ENCODE measurements at regions not wholly inside any gene's neighbourhood (a gene's known extent, or its start where the extent isn't known, plus 50 kb on each side); places are given as distances from the start of the nearest gene placed in this dataset.
A peak's percentile ranks its signal among the peaks of the same experiment; 100 is the strongest.

DNA sequence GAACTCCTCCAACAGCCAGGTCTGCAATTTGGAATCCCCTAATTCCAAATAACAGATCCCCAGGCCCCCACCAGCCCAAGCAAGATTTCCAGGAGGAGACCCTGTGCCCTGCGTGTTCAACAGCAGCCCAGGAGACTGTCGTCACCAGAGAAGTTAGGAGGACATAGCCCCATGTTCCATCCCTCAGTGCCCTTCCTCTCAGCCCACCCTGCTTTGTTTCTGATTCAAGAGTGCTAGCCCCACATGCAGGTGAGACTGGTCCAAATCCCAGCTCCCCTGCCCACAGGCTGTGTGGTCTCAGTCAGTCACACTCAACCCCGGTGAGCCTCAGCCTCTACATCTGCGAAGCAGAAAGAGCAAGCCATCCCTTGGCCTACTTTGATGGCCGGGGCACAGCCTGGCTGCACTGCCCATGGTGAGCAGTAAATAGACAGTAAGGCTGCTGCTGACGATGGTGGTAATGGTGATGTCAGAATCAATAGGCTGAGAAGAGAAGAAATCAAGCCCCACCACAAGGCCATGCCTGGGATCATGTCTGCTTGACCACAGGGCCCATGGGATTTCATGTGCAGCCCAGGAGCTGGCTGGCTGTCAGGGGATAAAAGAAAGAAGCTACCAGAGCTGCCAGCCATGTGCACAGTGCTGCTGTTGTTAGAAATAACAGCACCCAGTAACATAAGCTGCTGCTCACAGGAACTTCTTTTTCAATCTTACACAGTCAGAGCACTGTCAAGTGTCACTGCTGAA, 51.5 kb upstream of the NXT1 start:
- no peaks in the 10 kb centered on the region for H3K9me3 ChIP-seq (ENCODE audit: control insufficient read depth, insufficient read depth, low read length)
- WGBS, 2 experiments (ENCODE audit: extremely low coverage in 2 of 2, insufficient read length in 1 of 2), result 59% methylated on average over 4 of the region's 6 CpGs; no CpG with 5 or more reads in 1 of the 2 experiments
- no peaks in the 10 kb centered on the region for H4K20me1 ChIP-seq (ENCODE audit: insufficient read depth, low read length)
- no peak overlapping the region for H3K9ac ChIP-seq (ENCODE audit: low read depth, low read length)
- H3K4me1 ChIP-seq (ENCODE audit: control insufficient read depth, insufficient read depth, low read length), result no peaks in the 10 kb centered on the region
- no peak overlapping the region for H4K5ac ChIP-seq (ENCODE audit: low read depth, low read length)
- TF ChIP-seq BHLHE40 (IDR thresholded peaks at IDR 0.05; ENCODE audit: low read depth, low read length), result no peak
- no peak for TF ChIP-seq CHD1 (IDR thresholded peaks at IDR 0.05; ENCODE audit: low read depth, low read length)
- TF ChIP-seq CEBPB (IDR thresholded peaks at IDR 0.05; ENCODE audit: low read depth, low read length), result no peak
- no peak for TF ChIP-seq MAFK (IDR thresholded peaks at IDR 0.05; ENCODE audit: low read depth, low read length)
- no peak for TF ChIP-seq POLR2A (IDR thresholded peaks at IDR 0.05; ENCODE audit: low read depth, low read length)
- no peak for TF ChIP-seq NFE2L2 (IDR thresholded peaks at IDR 0.05; ENCODE audit: low read depth, low read length)
- no peak for TF ChIP-seq RAD21 (IDR thresholded peaks at IDR 0.05; ENCODE audit: low read length)
- TF ChIP-seq, protein P1, sequence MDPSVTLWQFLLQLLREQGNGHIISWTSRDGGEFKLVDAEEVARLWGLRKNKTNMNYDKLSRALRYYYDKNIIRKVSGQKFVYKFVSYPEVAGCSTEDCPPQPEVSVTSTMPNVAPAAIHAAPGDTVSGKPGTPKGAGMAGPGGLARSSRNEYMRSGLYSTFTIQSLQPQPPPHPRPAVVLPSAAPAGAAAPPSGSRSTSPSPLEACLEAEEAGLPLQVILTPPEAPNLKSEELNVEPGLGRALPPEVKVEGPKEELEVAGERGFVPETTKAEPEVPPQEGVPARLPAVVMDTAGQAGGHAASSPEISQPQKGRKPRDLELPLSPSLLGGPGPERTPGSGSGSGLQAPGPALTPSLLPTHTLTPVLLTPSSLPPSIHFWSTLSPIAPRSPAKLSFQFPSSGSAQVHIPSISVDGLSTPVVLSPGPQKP (IDR thresholded peaks at IDR 0.05; ENCODE audit: borderline replicate concordance, low read depth, low read length), result no peak
- no peak for TF ChIP-seq MXI1 (IDR thresholded peaks at IDR 0.05; ENCODE audit: borderline replicate concordance, low read depth, low read length)
- no peak for TF ChIP-seq SMC3 (IDR thresholded peaks at IDR 0.05; ENCODE audit: low read depth, low read length)
- TF ChIP-seq, protein P2, sequence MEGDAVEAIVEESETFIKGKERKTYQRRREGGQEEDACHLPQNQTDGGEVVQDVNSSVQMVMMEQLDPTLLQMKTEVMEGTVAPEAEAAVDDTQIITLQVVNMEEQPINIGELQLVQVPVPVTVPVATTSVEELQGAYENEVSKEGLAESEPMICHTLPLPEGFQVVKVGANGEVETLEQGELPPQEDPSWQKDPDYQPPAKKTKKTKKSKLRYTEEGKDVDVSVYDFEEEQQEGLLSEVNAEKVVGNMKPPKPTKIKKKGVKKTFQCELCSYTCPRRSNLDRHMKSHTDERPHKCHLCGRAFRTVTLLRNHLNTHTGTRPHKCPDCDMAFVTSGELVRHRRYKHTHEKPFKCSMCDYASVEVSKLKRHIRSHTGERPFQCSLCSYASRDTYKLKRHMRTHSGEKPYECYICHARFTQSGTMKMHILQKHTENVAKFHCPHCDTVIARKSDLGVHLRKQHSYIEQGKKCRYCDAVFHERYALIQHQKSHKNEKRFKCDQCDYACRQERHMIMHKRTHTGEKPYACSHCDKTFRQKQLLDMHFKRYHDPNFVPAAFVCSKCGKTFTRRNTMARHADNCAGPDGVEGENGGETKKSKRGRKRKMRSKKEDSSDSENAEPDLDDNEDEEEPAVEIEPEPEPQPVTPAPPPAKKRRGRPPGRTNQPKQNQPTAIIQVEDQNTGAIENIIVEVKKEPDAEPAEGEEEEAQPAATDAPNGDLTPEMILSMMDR (conservative IDR thresholded peaks at IDR 0.05; ENCODE audit: low read depth, low read length), result no peak
- TF ChIP-seq FOS (IDR thresholded peaks at IDR 0.05; ENCODE audit: low read depth, low read length), result no peak
- TF ChIP-seq, protein P3, sequence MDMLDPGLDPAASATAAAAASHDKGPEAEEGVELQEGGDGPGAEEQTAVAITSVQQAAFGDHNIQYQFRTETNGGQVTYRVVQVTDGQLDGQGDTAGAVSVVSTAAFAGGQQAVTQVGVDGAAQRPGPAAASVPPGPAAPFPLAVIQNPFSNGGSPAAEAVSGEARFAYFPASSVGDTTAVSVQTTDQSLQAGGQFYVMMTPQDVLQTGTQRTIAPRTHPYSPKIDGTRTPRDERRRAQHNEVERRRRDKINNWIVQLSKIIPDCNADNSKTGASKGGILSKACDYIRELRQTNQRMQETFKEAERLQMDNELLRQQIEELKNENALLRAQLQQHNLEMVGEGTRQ (IDR thresholded peaks at IDR 0.05; ENCODE audit: low read depth, low read length), result no peak
- TF ChIP-seq RFX5 (IDR thresholded peaks at IDR 0.05; ENCODE audit: low read depth, low read length), result no peak
- TF ChIP-seq MAZ (IDR thresholded peaks at IDR 0.05; ENCODE audit: borderline replicate concordance, low read depth, low read length), result no peak
- H2BK15ac ChIP-seq (ENCODE audit: low read depth, low read length), result no peak overlapping the region
- no peak overlapping the region for H3K56ac ChIP-seq (ENCODE audit: extremely low read depth, insufficient read depth, low read length)
- peak overlapping the region; percentile 16 for H2AK9ac ChIP-seq (replicated peaks; ENCODE audit: low read depth, low read length, poor library complexity)
- no peak overlapping the region for H2BK5ac ChIP-seq (ENCODE audit: low read depth, low read length, poor library complexity, severe bottlenecking)
- H3K4ac ChIP-seq (ENCODE audit: low read depth, low read length), result no peak overlapping the region
- in situ Hi-C loops (cut with MboI; ENCODE audit: low sequenced_read_pairs) (no loop called here), intact Hi-C loops (cut with micrococcal nuclease) (loop anchor here (1.0 kb wide), 1 partner anchor 15 kb away; no protein-coding TSS in a partner anchor), dilution Hi-C loops (cut with HindIII; ENCODE audit: low sequenced_read_pairs, unreplicated experiment) (no loop called here)
- H3K18ac ChIP-seq (ENCODE audit: low read depth, low read length), result no peak overlapping the region
- no peak overlapping the region for H2AK5ac ChIP-seq (ENCODE audit: low read depth, low read length)
- H3K4me2 ChIP-seq (ENCODE audit: low read depth, low read length), result no peak overlapping the region
- BruUV-seq (replicated peaks), result no TSS peak
- no peak overlapping the region for H3K27ac ChIP-seq (ENCODE audit: insufficient read depth, low read length)
- no peak overlapping the region for H4K8ac ChIP-seq (ENCODE audit: low read depth in 2 of 2, low read length in 2 of 2)
- CTCF ChIA-PET, result no interaction called here
- ATAC-seq (ENCODE audit: low read depth), result no peak
- H3K23ac ChIP-seq (ENCODE audit: low read depth, low read length), result no peak overlapping the region
- no peak for DNase-seq
- POLR2A ChIA-PET (ENCODE audit: unreplicated experiment), result no interaction called here
- no peaks in the 10 kb centered on the region for H3K9me1 ChIP-seq (ENCODE audit: insufficient read depth, low read length)
- H3K36me3 ChIP-seq (ENCODE audit: control insufficient read depth, insufficient read depth, low read length), result no peaks in the 10 kb centered on the region
- H3K27me3 ChIP-seq (ENCODE audit: control insufficient read depth, insufficient read depth, low read length), result peaks cover 5% of the 10 kb centered on the region; the same call in 1 of the 2 replicates
- H3K14ac ChIP-seq (replicated peaks; ENCODE audit: low read depth, low read length), result no peak overlapping the region
- no peak overlapping the region for H3K4me3 ChIP-seq (ENCODE audit: insufficient read depth, low read depth, low read length)
- H4K91ac ChIP-seq (ENCODE audit: insufficient read depth, low read depth, low read length), result no peak overlapping the region
- no peak overlapping the region for H2AFZ ChIP-seq (replicated peaks; ENCODE audit: low read length, poor library complexity)
- no peak overlapping the region for H2BK120ac ChIP-seq (ENCODE audit: low read depth, low read length)
- H2BK20ac ChIP-seq (ENCODE audit: low read depth, low read length), result no peak overlapping the region
- H3K79me1 ChIP-seq (ENCODE audit: low read depth in 1 of 2, low read length in 2 of 2), result no peaks in the 10 kb centered on the region
